AG04450 (cell line): ENCODE measurements at regions not wholly inside any gene's neighbourhood (a gene's known extent, or its start where the extent isn't known, plus 50 kb on each side); places are given as distances from the start of the nearest gene placed in this dataset.

Experiments
- CTCF ChIA-PET: fragments of 300-600, 350-600 bp; formaldehyde crosslinking; extraction: SDS; loops from one replicate; lab custom pipeline; 2022; ENCODE audit warnings: antibody characterized with exemption, inconsistent platforms; lab: Charles Lee
- POLR2A ChIA-PET: fragments of 350-600 bp; formaldehyde crosslinking; extraction: SDS; loops from one replicate; lab custom pipeline; 2021; ENCODE audit warnings: antibody characterized with exemption, inconsistent platforms; lab: Yijun Ruan, JAX
- DNase-seq: peaks from one replicate; pipeline ENCODE4 v3.0.0-alpha.2; 2011; ENCODE audit warnings: low read depth, low spot score
- H3K27ac ChIP-seq: one replicate; pipeline ENCODE4 v1.5.1; 2012; ENCODE audit warnings: low read depth, low read length, control low read depth
- H3K27me3 ChIP-seq: one replicate; pipeline ENCODE4 v1.6.0; 2012; ENCODE audit warnings: low read length; ENCODE audit not compliant: control insufficient read depth, insufficient read depth
- H3K4me3 ChIP-seq: 2 replicates; pipeline ENCODE4 v1.5.1; 2011; ENCODE audit warnings: mild to moderate bottlenecking, low read depth, low read length, control low read depth
- H3K9me3 ChIP-seq: 2 replicates; pipeline ENCODE4 v1.5.1; 2012; ENCODE audit warnings: low read length; ENCODE audit not compliant: control insufficient read depth, insufficient read depth
- CTCF ChIP-seq: IDR thresholded peaks from 2 replicates; pipeline ENCODE4 v1.5.1; 2011; ENCODE audit warnings: low read depth, low read length, control low read depth, inconsistent platforms

DNA sequence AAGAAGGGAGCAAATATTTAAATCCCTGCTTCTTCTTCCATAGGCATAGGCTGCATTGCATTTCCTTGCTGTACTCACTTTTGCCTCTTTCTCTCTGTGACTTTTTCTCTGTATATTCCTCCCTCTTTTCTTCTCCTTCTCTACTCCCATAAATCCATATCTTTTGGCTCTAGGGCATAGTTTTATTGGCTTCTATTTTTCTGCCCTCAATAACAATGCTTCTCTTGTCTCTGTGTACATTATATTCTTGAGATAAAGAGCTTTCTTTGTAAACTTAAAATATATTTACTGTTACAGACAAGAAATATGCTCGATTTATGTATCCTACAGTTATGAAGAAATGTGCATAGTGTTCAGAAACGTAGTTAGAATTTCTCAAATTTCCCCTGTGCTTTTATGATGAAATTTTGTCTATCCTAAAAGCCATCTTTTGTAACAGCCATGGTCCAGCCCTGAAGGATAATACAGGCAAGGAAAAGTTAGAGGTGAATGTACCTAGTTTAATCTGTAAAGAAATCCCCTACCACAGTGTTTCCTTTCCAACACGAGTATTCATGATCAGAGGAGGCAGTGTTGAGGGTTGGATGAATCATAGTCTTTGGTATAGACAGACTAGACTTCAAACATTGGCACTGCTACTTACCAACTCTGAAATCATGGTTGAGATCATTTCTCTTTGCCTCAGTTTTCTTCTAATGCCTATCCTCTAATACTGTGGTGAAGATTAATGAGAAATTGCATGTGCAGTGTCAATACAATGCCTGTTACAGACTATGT lies 173.3 kb upstream of the FAR2 start:
- no peak for DNase-seq
- TF ChIP-seq CTCF: no peak
- H3K9me3 ChIP-seq: no peaks in the 10 kb centered on the region
- no peak overlapping the region for H3K4me3 ChIP-seq
- ChIA-PET POLR2A (interaction anchor here (1.2 kb wide), 1 partner anchor 1154 kb away, joined by 3 read pairs; no protein-coding TSS in a partner anchor), CTCF (no interaction called here)
- H3K27ac ChIP-seq: no peak overlapping the region
- no peaks in the 10 kb centered on the region for H3K27me3 ChIP-seq

GRCh38 chr12:28980436-28980835 lies 168.6 kb upstream of the FAR2 start:
- Histone ChIP-seq H3K27ac (no peak overlapping the region), H3K27me3 (no peaks in the 10 kb centered on the region), H3K4me3 (no peak overlapping the region), H3K9me3 (no peaks in the 10 kb centered on the region)
- CTCF ChIA-PET: no interaction called here
- DNase-seq: no peak
- no peak for TF ChIP-seq CTCF
- POLR2A ChIA-PET: no interaction called here

GRCh38 chr12:28987538-28988324 lies 161.3 kb upstream of the FAR2 start:
- Histone ChIP-seq H3K27ac (no peak overlapping the region), H3K9me3 (no peaks in the 10 kb centered on the region), H3K4me3 (no peak overlapping the region), H3K27me3 (no peaks in the 10 kb centered on the region)
- ChIA-PET CTCF (no interaction called here), POLR2A (no interaction called here)
- TF ChIP-seq CTCF: no peak
- DNase-seq: no peak

- Histone ChIP-seq H3K27me3 (no peaks in the 10 kb centered on the region), H3K9me3 (no peaks in the 10 kb centered on the region), H3K4me3 (no peak overlapping the region), H3K27ac (no peak overlapping the region)
- POLR2A ChIA-PET: no interaction called here
- no peak for DNase-seq
- CTCF ChIA-PET: no interaction called here
- TF ChIP-seq CTCF: no peak
Observed at GRCh38 chr12:28988325-28988704, 160.8 kb upstream of the FAR2 start.

DNA sequence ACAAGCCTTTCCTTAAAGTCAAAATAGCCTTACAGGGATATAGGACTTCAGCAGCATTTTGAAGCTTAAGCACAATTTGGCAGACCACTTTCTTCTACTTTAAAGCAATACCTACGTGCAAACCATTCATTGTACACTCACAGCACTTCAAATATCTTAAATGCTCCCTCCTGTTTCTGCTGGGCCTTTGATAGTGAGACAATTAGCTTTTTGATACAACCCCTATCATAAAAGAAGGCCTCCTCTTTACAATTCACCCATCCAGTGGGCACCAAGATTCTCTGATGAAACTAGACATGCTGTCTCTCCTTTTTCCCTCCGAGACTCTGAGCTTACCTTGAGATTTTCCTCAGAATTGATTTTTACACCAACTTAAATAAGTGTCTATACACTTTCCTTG lies 157.5 kb upstream of the FAR2 start:
- ChIA-PET POLR2A (no interaction called here), CTCF (no interaction called here)
- Histone ChIP-seq H3K27ac (no peak overlapping the region), H3K27me3 (no peaks in the 10 kb centered on the region), H3K9me3 (no peaks in the 10 kb centered on the region), H3K4me3 (no peak overlapping the region)
- TF ChIP-seq CTCF: no peak
- no peak for DNase-seq
